Right lobe of liver (tissue), 4 donors: ENCODE measurements at regions not wholly inside any gene's neighbourhood (a gene's known extent, or its start where the extent isn't known, plus 50 kb on each side); places are given as distances from the start of the nearest gene placed in this dataset.

Experiments
- POLR2A ChIP-seq: fragments of 450-650 bp; IDR thresholded peaks from one replicate; pipeline ENCODE4 v1.6.1; 2017; ENCODE audit warnings: antibody characterized with exemption, mild to moderate bottlenecking
- TF ChIP-seq, protein P1 (sequence below), 4 donors: fragments of 200-600 bp in 3 of 4; fragments of 450-650 bp in 1 of 4; IDR thresholded peaks; one replicate each; pipeline versions ENCODE4 v1.5.1 to v1.8.0; 2016 to 2022; ENCODE audit warnings: antibody characterized with exemption in 4 of 4, mild to moderate bottlenecking in 2 of 4
- donor health status: DM: no; HTN: no; CAD: no.
- donor health status: DM: no; HTN: no; CAD: no.
- donor health status: DM: no; HTN: yes; CAD: no.

DNA sequence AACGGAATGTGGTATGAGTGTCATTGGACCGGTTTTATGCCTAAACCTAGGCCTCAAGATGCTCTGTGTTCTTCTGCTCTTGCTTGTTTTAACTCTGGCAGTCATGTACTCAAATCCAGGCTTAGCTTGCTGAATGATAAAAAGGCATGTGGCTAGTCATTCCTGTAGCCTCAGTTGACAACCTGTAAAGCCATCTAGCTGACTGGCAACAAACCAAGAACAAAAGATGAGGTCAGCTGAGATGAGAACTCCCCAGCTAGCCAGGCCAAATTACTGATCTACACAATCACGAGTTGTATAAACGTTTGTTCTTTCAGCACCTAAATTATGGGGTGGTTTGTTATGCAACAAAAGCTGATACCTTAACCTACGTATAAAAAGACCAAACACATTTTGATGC, 1406.0 kb upstream of the CDH8 start:
- TF ChIP-seq, protein P1, sequence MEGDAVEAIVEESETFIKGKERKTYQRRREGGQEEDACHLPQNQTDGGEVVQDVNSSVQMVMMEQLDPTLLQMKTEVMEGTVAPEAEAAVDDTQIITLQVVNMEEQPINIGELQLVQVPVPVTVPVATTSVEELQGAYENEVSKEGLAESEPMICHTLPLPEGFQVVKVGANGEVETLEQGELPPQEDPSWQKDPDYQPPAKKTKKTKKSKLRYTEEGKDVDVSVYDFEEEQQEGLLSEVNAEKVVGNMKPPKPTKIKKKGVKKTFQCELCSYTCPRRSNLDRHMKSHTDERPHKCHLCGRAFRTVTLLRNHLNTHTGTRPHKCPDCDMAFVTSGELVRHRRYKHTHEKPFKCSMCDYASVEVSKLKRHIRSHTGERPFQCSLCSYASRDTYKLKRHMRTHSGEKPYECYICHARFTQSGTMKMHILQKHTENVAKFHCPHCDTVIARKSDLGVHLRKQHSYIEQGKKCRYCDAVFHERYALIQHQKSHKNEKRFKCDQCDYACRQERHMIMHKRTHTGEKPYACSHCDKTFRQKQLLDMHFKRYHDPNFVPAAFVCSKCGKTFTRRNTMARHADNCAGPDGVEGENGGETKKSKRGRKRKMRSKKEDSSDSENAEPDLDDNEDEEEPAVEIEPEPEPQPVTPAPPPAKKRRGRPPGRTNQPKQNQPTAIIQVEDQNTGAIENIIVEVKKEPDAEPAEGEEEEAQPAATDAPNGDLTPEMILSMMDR (IDR thresholded peaks at IDR 0.05) = no peak
- no peak for TF ChIP-seq POLR2A
